ENCODE measurements at regions not wholly inside any gene's neighbourhood (a gene's known extent, or its start where the extent isn't known, plus 50 kb on each side); places are given as distances from the start of the nearest gene placed in this dataset.

- TF ChIP-seq KLF9 (tag by site-specific recombination; IDR thresholded peaks at IDR 0.05; ENCODE audit: low read depth) (no peak), ZNF112 (tag by site-specific recombination; IDR thresholded peaks at IDR 0.05) (no peak), ZNF239 (tag by site-specific recombination; IDR thresholded peaks at IDR 0.05) (no peak)
- H3K27ac ChIP-seq (ENCODE audit: extremely low read depth, low read depth, low read length): no peak overlapping the region
- ChIA-PET CTCF (interaction anchor here (0.9 kb wide), 1 partner anchor 20 kb away, joined by 6 read pairs; no protein-coding TSS in a partner anchor), POLR2A (no interaction called here)
- no peaks in the 10 kb centered on the region for H3K36me3 ChIP-seq (ENCODE audit: control insufficient read depth in 2 of 2, insufficient read depth in 1 of 2, low read length in 2 of 2)
- H3K9me3 ChIP-seq (ENCODE audit: control insufficient read depth, insufficient read depth, low read depth, low read length): no peaks in the 10 kb centered on the region
- no peak overlapping the region for H3K4me3 ChIP-seq (ENCODE audit: low read depth, low read length)
- H3K4me1 ChIP-seq (ENCODE audit: control insufficient read depth, insufficient read depth, low read length): no peaks in the 10 kb centered on the region
These were observed 413.8 kb downstream of the RAD51AP2 start for GRCh38 chr2:17104454-17104853.

DNA sequence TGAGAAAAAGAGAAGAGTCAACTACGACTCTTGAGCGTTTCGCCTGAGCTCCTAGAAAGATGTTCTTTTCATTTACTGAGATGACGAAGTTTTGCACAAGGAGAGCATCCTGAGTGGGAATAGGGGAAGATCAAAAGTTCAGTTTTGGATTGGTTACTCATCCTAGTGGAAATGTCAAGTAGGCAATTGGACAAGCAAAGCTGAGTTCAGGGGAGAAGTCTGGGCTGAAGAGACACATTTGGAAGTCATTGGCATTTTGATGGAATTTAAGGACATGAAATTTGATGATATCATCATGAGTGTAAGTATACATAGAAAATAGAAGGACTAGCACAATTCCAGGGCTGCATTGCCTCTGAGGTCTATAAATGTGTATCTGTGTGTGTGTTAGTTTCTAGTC lies 416.6 kb downstream of the RAD51AP2 start:
- no peaks in the 10 kb centered on the region for H3K36me3 ChIP-seq (ENCODE audit: control insufficient read depth in 2 of 2, insufficient read depth in 1 of 2, low read length in 2 of 2)
- H3K9me3 ChIP-seq (ENCODE audit: control insufficient read depth, insufficient read depth, low read depth, low read length): no peaks in the 10 kb centered on the region
- CTCF ChIA-PET: no interaction called here
- no peak overlapping the region for H3K4me3 ChIP-seq (ENCODE audit: low read depth, low read length)
- H3K4me1 ChIP-seq (ENCODE audit: control insufficient read depth, insufficient read depth, low read length): no peaks in the 10 kb centered on the region
- POLR2A ChIA-PET: no interaction called here
- TF ChIP-seq ZNF664 (tag by site-specific recombination; IDR thresholded peaks at IDR 0.05) (no peak), ZNF768 (tag by site-specific recombination; IDR thresholded peaks at IDR 0.05) (no peak), ZNF274 (IDR thresholded peaks at IDR 0.05; ENCODE audit: low read length) (no peak), ZNF274 (tag by site-specific recombination; IDR thresholded peaks at IDR 0.05; ENCODE audit: borderline replicate concordance) (no peak), ZNF366 (tag by site-specific recombination; conservative IDR thresholded peaks at IDR 0.05) (no peak), OVOL3 (tag by site-specific recombination; IDR thresholded peaks at IDR 0.05) (no peak)
- no peak overlapping the region for H3K27ac ChIP-seq (ENCODE audit: extremely low read depth, low read depth, low read length)

DNA sequence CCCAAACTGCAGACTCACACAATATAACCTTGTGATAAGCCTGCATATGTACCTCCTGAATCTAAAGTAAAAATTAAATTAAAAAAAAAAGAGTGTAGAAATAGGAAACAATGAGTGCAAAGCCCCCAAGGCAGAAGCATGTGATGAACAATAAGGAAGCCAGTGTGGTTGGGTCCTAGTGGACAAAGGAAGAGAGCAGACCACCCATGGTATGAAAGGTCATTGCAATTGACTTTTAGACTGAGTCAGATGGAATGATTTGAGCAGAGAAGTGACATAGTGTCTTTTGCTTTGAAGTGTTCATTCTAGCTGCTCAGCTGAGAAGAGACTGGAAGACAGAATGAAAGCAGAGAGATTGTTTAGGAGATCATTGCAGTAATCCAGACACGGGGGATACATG lies 417.1 kb downstream of the RAD51AP2 start:
- H3K4me1 ChIP-seq (ENCODE audit: control insufficient read depth, insufficient read depth, low read length): no peaks in the 10 kb centered on the region
- H3K27ac ChIP-seq (ENCODE audit: extremely low read depth, low read depth, low read length): no peak overlapping the region
- TF ChIP-seq, protein P1, sequence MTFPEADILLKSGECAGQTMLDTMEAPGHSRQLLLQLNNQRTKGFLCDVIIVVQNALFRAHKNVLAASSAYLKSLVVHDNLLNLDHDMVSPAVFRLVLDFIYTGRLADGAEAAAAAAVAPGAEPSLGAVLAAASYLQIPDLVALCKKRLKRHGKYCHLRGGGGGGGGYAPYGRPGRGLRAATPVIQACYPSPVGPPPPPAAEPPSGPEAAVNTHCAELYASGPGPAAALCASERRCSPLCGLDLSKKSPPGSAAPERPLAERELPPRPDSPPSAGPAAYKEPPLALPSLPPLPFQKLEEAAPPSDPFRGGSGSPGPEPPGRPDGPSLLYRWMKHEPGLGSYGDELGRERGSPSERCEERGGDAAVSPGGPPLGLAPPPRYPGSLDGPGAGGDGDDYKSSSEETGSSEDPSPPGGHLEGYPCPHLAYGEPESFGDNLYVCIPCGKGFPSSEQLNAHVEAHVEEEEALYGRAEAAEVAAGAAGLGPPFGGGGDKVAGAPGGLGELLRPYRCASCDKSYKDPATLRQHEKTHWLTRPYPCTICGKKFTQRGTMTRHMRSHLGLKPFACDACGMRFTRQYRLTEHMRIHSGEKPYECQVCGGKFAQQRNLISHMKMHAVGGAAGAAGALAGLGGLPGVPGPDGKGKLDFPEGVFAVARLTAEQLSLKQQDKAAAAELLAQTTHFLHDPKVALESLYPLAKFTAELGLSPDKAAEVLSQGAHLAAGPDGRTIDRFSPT (tag by site-specific recombination; IDR thresholded peaks at IDR 0.05): no peak
- ChIA-PET CTCF (no interaction called here), POLR2A (no interaction called here)
- no peaks in the 10 kb centered on the region for H3K9me3 ChIP-seq (ENCODE audit: control insufficient read depth, insufficient read depth, low read depth, low read length)
- no peaks in the 10 kb centered on the region for H3K36me3 ChIP-seq (ENCODE audit: control insufficient read depth in 2 of 2, insufficient read depth in 1 of 2, low read length in 2 of 2)
- no peak overlapping the region for H3K4me3 ChIP-seq (ENCODE audit: low read depth, low read length)

DNA sequence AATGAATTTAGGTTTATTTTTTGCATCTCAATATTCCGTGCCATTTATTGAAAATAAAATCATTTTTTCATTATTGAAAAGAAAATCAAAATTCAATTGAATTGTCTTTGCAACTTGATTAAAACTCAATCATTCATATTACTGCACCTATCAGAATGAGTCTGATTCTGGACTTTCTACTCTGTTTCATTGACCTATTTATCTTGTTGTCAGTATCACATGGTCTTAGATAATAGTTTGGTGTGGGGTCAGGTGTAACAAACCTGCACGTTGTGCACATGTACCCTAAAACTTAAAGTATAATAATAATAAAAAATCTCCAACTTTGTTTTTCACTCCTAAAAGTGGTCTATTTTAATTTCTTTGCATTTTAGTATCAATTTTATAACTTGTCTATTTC lies 422.9 kb downstream of the RAD51AP2 start:
- ChIA-PET CTCF (no interaction called here), POLR2A (no interaction called here)
- TF ChIP-seq ZFP3 (tag by site-specific recombination; IDR thresholded peaks at IDR 0.05; ENCODE audit: low read depth) (no peak), ZNF48 (tag by site-specific recombination; IDR thresholded peaks at IDR 0.05) (no peak), ZSCAN23 (tag by site-specific recombination; IDR thresholded peaks at IDR 0.05) (no peak), KLF8 (tag by site-specific recombination; IDR thresholded peaks at IDR 0.05) (no peak), ZNF571 (tag by site-specific recombination; IDR thresholded peaks at IDR 0.05) (no peak)
- no peaks in the 10 kb centered on the region for H3K4me1 ChIP-seq (ENCODE audit: control insufficient read depth, insufficient read depth, low read length)
- no peak overlapping the region for H3K27ac ChIP-seq (ENCODE audit: extremely low read depth, low read depth, low read length)
- H3K9me3 ChIP-seq (ENCODE audit: control insufficient read depth, insufficient read depth, low read depth, low read length): no peaks in the 10 kb centered on the region
- no peaks in the 10 kb centered on the region for H3K36me3 ChIP-seq (ENCODE audit: control insufficient read depth in 2 of 2, insufficient read depth in 1 of 2, low read length in 2 of 2)
- H3K4me3 ChIP-seq (ENCODE audit: low read depth, low read length): no peak overlapping the region

- POLR2A ChIA-PET: no interaction called here
- H3K4me3 ChIP-seq (ENCODE audit: low read depth, low read length): no peak overlapping the region
- no peak overlapping the region for H3K27ac ChIP-seq (ENCODE audit: extremely low read depth, low read depth, low read length)
- no peaks in the 10 kb centered on the region for H3K36me3 ChIP-seq (ENCODE audit: control insufficient read depth in 2 of 2, insufficient read depth in 1 of 2, low read length in 2 of 2)
- H3K4me1 ChIP-seq (ENCODE audit: control insufficient read depth, insufficient read depth, low read length): no peaks in the 10 kb centered on the region
- CTCF ChIA-PET: interaction anchor here (0.8 kb wide), 1 partner anchor 36 kb away, joined by 3 read pairs; no protein-coding TSS in a partner anchor
- no peaks in the 10 kb centered on the region for H3K9me3 ChIP-seq (ENCODE audit: control insufficient read depth, insufficient read depth, low read depth, low read length)
- TF ChIP-seq OVOL3 (tag by site-specific recombination; IDR thresholded peaks at IDR 0.05) (no peak), SP7 (tag by site-specific recombination; IDR thresholded peaks at IDR 0.05) (no peak), ZNF585B (tag by site-specific recombination; IDR thresholded peaks at IDR 0.05) (no peak), ZNF555 (tag by site-specific recombination; conservative IDR thresholded peaks at IDR 0.05) (no peak)
- TF ChIP-seq, protein P2, sequence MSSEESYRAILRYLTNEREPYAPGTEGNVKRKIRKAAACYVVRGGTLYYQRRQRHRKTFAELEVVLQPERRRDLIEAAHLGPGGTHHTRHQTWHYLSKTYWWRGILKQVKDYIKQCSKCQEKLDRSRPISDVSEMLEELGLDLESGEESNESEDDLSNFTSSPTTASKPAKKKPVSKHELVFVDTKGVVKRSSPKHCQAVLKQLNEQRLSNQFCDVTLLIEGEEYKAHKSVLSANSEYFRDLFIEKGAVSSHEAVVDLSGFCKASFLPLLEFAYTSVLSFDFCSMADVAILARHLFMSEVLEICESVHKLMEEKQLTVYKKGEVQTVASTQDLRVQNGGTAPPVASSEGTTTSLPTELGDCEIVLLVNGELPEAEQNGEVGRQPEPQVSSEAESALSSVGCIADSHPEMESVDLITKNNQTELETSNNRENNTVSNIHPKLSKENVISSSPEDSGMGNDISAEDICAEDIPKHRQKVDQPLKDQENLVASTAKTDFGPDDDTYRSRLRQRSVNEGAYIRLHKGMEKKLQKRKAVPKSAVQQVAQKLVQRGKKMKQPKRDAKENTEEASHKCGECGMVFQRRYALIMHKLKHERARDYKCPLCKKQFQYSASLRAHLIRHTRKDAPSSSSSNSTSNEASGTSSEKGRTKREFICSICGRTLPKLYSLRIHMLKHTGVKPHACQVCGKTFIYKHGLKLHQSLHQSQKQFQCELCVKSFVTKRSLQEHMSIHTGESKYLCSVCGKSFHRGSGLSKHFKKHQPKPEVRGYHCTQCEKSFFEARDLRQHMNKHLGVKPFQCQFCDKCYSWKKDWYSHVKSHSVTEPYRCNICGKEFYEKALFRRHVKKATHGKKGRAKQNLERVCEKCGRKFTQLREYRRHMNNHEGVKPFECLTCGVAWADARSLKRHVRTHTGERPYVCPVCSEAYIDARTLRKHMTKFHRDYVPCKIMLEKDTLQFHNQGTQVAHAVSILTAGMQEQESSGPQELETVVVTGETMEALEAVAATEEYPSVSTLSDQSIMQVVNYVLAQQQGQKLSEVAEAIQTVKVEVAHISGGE (tag by site-specific recombination; conservative IDR thresholded peaks at IDR 0.05; ENCODE audit: low read depth): no peak
- TF ChIP-seq, protein P3, sequence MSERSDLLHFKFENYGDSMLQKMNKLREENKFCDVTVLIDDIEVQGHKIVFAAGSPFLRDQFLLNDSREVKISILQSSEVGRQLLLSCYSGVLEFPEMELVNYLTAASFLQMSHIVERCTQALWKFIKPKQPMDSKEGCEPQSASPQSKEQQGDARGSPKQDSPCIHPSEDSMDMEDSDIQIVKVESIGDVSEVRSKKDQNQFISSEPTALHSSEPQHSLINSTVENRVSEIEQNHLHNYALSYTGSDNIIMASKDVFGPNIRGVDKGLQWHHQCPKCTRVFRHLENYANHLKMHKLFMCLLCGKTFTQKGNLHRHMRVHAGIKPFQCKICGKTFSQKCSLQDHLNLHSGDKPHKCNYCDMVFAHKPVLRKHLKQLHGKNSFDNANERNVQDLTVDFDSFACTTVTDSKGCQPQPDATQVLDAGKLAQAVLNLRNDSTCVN (tag by site-specific recombination; optimal IDR thresholded peaks at IDR 0.05): no peak
These were observed 424.5 kb downstream of the RAD51AP2 start for GRCh38 chr2:17093712-17094111.
